Epithelial cell of esophagus (primary cell): ENCODE measurements at regions not wholly inside any gene's neighbourhood (a gene's known extent, or its start where the extent isn't known, plus 50 kb on each side); places are given as distances from the start of the nearest gene placed in this dataset.
"Not testable (repeated sequence)": the region's sequence is repeated elsewhere in the genome, so short reads cannot be mapped to it uniquely, and the experiment has no call there.

Experiments used
- DNase-seq: peaks from one replicate; pipeline ENCODE4 v3.0.0; 2010; ENCODE audit warnings: low read depth
- H3K4me3 ChIP-seq: 2 replicates; pipeline ENCODE4 v1.5.1; 2011; ENCODE audit warnings: mild to moderate bottlenecking, low read length, control low read depth
- CTCF ChIP-seq: IDR thresholded peaks from 2 replicates; pipeline ENCODE4 v1.5.1; 2011; ENCODE audit warnings: low read depth, mild to moderate bottlenecking, low read length, control low read depth, inconsistent platforms; ENCODE audit not compliant: insufficient read depth; ENCODE audit errors: missing control alignments

- DNase-seq: no peak
- H3K4me3 ChIP-seq: no peak overlapping the region
- TF ChIP-seq CTCF: no peak
Observed at GRCh38 chr15:84398763-84399701, 163.5 kb downstream of the GOLGA6L4 start.

GRCh38 chr15:84400017-84400740 is 164.6 kb downstream of the GOLGA6L4 start:
- TF ChIP-seq CTCF: no peak
- DNase-seq: no peak

GRCh38 chr15:84400820-84401219 is 165.2 kb downstream of the GOLGA6L4 start:
- TF ChIP-seq CTCF: no peak
- no peak overlapping the region for H3K4me3 ChIP-seq
- DNase-seq: no peak

More at GRCh38 chr15:84400017-84400740, 164.6 kb downstream of the GOLGA6L4 start:
- no peak overlapping the region for H3K4me3 ChIP-seq

GRCh38 chr15:84401461-84401860 is 165.9 kb downstream of the GOLGA6L4 start:
- DNase-seq, H3K4me3 ChIP-seq: not testable (repeated sequence)

GRCh38 chr15:84401891-84402840 is 166.6 kb downstream of the GOLGA6L4 start:
- not testable (repeated sequence) for DNase-seq, H3K4me3 ChIP-seq

GRCh38 chr15:84402856-84403608 is 167.5 kb downstream of the GOLGA6L4 start:
- no peak for DNase-seq
- TF ChIP-seq CTCF: no peak
- H3K4me3 ChIP-seq: no peak overlapping the region

GRCh38 chr15:84409357-84409756 is 173.8 kb downstream of the GOLGA6L4 start:
- DNase-seq, H3K4me3 ChIP-seq: not testable (repeated sequence)

- not testable (repeated sequence) for DNase-seq
- H3K4me3 ChIP-seq: peak overlapping the region; percentile 22
Observed at GRCh38 chr15:84421513-84422181, 179.2 kb upstream of the ZSCAN2 start.

GRCh38 chr15:84425327-84425726 is 175.5 kb upstream of the ZSCAN2 start:
- not testable (repeated sequence) for DNase-seq, H3K4me3 ChIP-seq

- not testable (repeated sequence) for DNase-seq, H3K4me3 ChIP-seq
Observed at GRCh38 chr15:84473305-84473877, 127.4 kb upstream of the ZSCAN2 start.

GRCh38 chr15:84476364-84477033 is 124.3 kb upstream of the ZSCAN2 start:
- not testable (repeated sequence) for DNase-seq, H3K4me3 ChIP-seq
